ENCODE measurements at regions not wholly inside any gene's neighbourhood (a gene's known extent, or its start where the extent isn't known, plus 50 kb on each side); places are given as distances from the start of the nearest gene placed in this dataset.

DNA sequence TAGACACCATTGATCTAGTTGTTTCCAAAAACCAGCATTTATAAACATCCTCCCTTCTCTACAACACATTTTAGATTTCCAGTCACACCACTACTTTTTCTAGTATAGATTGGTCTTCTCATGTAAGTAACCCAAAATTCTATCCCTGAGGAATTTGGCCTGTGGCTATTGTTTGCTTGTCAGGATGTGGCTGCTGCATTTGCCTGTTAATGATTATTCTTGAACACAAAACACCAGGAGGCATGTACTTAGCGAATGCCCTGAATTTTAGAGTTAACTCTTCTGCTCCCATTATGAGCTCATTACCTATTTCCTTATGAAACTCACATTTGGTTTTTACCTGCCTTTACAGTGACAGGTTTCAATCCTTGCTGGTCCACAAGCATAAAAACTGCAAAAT is 102.0 kb upstream of the FSTL5 start (continued):
- TF ChIP-seq, protein P1, sequence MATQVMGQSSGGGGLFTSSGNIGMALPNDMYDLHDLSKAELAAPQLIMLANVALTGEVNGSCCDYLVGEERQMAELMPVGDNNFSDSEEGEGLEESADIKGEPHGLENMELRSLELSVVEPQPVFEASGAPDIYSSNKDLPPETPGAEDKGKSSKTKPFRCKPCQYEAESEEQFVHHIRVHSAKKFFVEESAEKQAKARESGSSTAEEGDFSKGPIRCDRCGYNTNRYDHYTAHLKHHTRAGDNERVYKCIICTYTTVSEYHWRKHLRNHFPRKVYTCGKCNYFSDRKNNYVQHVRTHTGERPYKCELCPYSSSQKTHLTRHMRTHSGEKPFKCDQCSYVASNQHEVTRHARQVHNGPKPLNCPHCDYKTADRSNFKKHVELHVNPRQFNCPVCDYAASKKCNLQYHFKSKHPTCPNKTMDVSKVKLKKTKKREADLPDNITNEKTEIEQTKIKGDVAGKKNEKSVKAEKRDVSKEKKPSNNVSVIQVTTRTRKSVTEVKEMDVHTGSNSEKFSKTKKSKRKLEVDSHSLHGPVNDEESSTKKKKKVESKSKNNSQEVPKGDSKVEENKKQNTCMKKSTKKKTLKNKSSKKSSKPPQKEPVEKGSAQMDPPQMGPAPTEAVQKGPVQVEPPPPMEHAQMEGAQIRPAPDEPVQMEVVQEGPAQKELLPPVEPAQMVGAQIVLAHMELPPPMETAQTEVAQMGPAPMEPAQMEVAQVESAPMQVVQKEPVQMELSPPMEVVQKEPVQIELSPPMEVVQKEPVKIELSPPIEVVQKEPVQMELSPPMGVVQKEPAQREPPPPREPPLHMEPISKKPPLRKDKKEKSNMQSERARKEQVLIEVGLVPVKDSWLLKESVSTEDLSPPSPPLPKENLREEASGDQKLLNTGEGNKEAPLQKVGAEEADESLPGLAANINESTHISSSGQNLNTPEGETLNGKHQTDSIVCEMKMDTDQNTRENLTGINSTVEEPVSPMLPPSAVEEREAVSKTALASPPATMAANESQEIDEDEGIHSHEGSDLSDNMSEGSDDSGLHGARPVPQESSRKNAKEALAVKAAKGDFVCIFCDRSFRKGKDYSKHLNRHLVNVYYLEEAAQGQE (IDR thresholded peaks at IDR 0.05) = no peak
- TF ChIP-seq FOXA2 (IDR thresholded peaks at IDR 0.05) (no peak), EGR1 (IDR thresholded peaks at IDR 0.05; ENCODE audit: low read depth in 2 of 2) (no peak), RAD21 (IDR thresholded peaks at IDR 0.05) (no peak), HNF4A (conservative IDR thresholded peaks at IDR 0.05) (no peak), TAF1 (conservative IDR thresholded peaks at IDR 0.05) (no peak)
- TF ChIP-seq, protein P2, sequence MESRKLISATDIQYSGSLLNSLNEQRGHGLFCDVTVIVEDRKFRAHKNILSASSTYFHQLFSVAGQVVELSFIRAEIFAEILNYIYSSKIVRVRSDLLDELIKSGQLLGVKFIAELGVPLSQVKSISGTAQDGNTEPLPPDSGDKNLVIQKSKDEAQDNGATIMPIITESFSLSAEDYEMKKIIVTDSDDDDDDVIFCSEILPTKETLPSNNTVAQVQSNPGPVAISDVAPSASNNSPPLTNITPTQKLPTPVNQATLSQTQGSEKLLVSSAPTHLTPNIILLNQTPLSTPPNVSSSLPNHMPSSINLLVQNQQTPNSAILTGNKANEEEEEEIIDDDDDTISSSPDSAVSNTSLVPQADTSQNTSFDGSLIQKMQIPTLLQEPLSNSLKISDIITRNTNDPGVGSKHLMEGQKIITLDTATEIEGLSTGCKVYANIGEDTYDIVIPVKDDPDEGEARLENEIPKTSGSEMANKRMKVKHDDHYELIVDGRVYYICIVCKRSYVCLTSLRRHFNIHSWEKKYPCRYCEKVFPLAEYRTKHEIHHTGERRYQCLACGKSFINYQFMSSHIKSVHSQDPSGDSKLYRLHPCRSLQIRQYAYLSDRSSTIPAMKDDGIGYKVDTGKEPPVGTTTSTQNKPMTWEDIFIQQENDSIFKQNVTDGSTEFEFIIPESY (IDR thresholded peaks at IDR 0.05) = no peak

DNA sequence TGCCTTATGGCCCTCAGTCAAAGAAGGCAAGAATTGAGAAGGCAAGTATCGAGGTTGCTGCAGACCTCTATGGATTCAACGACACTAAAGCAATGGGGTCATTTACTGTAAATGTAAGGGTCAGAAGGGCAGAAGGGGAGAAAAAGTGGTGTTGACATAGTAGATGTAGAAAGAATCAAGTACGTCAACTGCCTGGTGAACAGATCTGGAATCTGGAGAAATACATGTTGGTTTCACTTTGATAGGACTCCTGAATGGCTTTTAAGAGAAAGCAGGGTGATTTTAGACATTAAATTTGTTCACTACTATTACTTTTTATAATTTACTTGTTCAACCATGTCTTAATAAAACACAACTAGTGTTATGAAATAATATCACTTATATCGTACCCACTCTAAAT is 81.3 kb upstream of the FSTL5 start:
- Histone ChIP-seq H3K36me3 (ENCODE audit: control insufficient read depth in 4 of 4, insufficient read depth in 3 of 4, low read depth in 1 of 4, low read length in 3 of 4) (no peaks in the 10 kb centered on the region), H3K4me3 (ENCODE audit: low read depth in 1 of 3, low read length in 3 of 3) (peak overlapping the region in 1 of 3 donors; percentile 54), H3K27me3 (ENCODE audit: control insufficient read depth in 4 of 4, insufficient read depth in 4 of 4, low read length in 3 of 4) (no peaks in the 10 kb centered on the region), H3K27ac (ENCODE audit: low read depth in 1 of 2, low read length in 2 of 2) (no peak overlapping the region), H3K9ac (ENCODE audit: low read depth in 1 of 2, low read length in 2 of 2) (no peak overlapping the region), H3K9me3 (ENCODE audit: control insufficient read depth in 4 of 4, low read length in 3 of 4) (peaks cover 0 to 3% (median 0%) of the 10 kb centered on the region in 4 donors), H3K4me1 (ENCODE audit: control insufficient read depth in 4 of 4, insufficient read depth in 4 of 4, low read length in 3 of 4) (no peaks in the 10 kb centered on the region)
- no peak for DNase-seq (ENCODE audit: low spot score)
- WGBS = 56% methylated on average over 4 of the region's 4 CpGs
- no peak for TF ChIP-seq GABPA (IDR thresholded peaks at IDR 0.05 in 1 of 2, conservative IDR thresholded peaks at IDR 0.05 in 1 of 2)
- TF ChIP-seq YY1 (IDR thresholded peaks at IDR 0.05) = no peak
- no peak for TF ChIP-seq RXRA (IDR thresholded peaks at IDR 0.05)
- TF ChIP-seq, protein P3, sequence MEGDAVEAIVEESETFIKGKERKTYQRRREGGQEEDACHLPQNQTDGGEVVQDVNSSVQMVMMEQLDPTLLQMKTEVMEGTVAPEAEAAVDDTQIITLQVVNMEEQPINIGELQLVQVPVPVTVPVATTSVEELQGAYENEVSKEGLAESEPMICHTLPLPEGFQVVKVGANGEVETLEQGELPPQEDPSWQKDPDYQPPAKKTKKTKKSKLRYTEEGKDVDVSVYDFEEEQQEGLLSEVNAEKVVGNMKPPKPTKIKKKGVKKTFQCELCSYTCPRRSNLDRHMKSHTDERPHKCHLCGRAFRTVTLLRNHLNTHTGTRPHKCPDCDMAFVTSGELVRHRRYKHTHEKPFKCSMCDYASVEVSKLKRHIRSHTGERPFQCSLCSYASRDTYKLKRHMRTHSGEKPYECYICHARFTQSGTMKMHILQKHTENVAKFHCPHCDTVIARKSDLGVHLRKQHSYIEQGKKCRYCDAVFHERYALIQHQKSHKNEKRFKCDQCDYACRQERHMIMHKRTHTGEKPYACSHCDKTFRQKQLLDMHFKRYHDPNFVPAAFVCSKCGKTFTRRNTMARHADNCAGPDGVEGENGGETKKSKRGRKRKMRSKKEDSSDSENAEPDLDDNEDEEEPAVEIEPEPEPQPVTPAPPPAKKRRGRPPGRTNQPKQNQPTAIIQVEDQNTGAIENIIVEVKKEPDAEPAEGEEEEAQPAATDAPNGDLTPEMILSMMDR (IDR thresholded peaks at IDR 0.05; ENCODE audit: low read depth, low read length, missing input control) = no peak
- TF ChIP-seq NR2F2 (IDR thresholded peaks at IDR 0.05) = no peak
- TF ChIP-seq, protein P1 (IDR thresholded peaks at IDR 0.05) = no peak
- TF ChIP-seq SP1 (IDR thresholded peaks at IDR 0.05) = no peak
- TF ChIP-seq HNF4A (conservative IDR thresholded peaks at IDR 0.05) = no peak
- TF ChIP-seq, protein P4, sequence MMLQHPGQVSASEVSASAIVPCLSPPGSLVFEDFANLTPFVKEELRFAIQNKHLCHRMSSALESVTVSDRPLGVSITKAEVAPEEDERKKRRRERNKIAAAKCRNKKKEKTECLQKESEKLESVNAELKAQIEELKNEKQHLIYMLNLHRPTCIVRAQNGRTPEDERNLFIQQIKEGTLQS (IDR thresholded peaks at IDR 0.05) = no peak
- TF ChIP-seq, protein P2 (IDR thresholded peaks at IDR 0.05) = no peak
- TF ChIP-seq, protein P5, sequence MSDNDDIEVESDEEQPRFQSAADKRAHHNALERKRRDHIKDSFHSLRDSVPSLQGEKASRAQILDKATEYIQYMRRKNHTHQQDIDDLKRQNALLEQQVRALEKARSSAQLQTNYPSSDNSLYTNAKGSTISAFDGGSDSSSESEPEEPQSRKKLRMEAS (IDR thresholded peaks at IDR 0.05) = no peak
- no peak for TF ChIP-seq RAD21 (IDR thresholded peaks at IDR 0.05)
- TF ChIP-seq JUND (IDR thresholded peaks at IDR 0.05) = no peak

Measured in liver (tissue), 8 donors.